Body of pancreas (tissue), 4 donors: ENCODE measurements at regions not wholly inside any gene's neighbourhood (a gene's known extent, or its start where the extent isn't known, plus 50 kb on each side); places are given as distances from the start of the nearest gene placed in this dataset.
"Not testable (repeated sequence)": the region's sequence is repeated elsewhere in the genome, so short reads cannot be mapped to it uniquely, and the experiment has no call there.

Experiments used
- ATAC-seq: fragments of 150-250 bp; one replicate; pipeline ENCODE4 v1.9.1; 2016
- DNase-seq, 4 donors: peaks; one replicate each; pipeline ENCODE4 v3.0.0-alpha.2; 2019
- H3K27ac ChIP-seq, 4 donors: fragments of 200-600 bp; sonication (generic); 1 replicate in 3 of 4; 2 replicates in 1 of 4; pipeline versions ENCODE4 v1.5.1 to v1.6.1; 2016 to 2019; ENCODE audit warnings: mild to moderate bottlenecking in 1 of 4, mixed read lengths in 1 of 4, moderate library complexity in 1 of 4
- H3K27me3 ChIP-seq, 2 donors: fragments of 200-600 bp; sonication (generic); one replicate each; pipeline ENCODE4 v1.6.0; 2016; ENCODE audit warnings: mild to moderate bottlenecking in 1 of 2
- H3K36me3 ChIP-seq, 2 donors: fragments of 200-600 bp; sonication (generic); replicated peaks in 1 of 2; 2 replicates each; pipeline ENCODE4 v1.5.1; 2016; ENCODE audit warnings: low read depth in 2 of 2; ENCODE audit not compliant: insufficient read depth in 1 of 2
- H3K4me1 ChIP-seq: fragments of 200-600 bp; sonication (generic); one replicate; pipeline ENCODE4 v1.6.0; 2016
- H3K4me3 ChIP-seq, 2 donors: fragments of 200-600 bp; sonication (generic); 1 replicate in 1 of 2; 2 replicates in 1 of 2; pipeline ENCODE4 v1.5.1; 2016 to 2019
- H3K9me3 ChIP-seq, 3 donors: fragments of 200-600 bp; sonication (generic); 1 replicate in 2 of 3; 2 replicates in 1 of 3; pipeline ENCODE4 v1.5.1; 2016
- POLR2A ChIP-seq, 3 donors: fragments of 450-650 bp; IDR thresholded peaks; one replicate each; pipeline ENCODE4 v1.6.1; 2016; ENCODE audit warnings: antibody characterized with exemption in 3 of 3, mild to moderate bottlenecking in 2 of 3
- WGBS, 2 donors: methylation state at CpG; one replicate each; pipeline ENCODE4 v1.1.5; 2017; 5-methylcytosine and 5-hydroxymethylcytosine counted together
- intact Hi-C: fragments of 100-400 bp; cut with DNase I; formaldehyde crosslinking; loops from one replicate; pipeline ENCODE4 v1.15.1; 2023
- TF ChIP-seq, protein P1 (sequence below), 7 experiments: fragments of 450-650 bp in 4 of 7; fragments of 200-600 bp in 3 of 7; sonication (generic) in 3 of 7; IDR thresholded peaks; one replicate each; pipeline ENCODE4 v1.5.1; 2016 to 2019; ENCODE audit warnings: antibody characterized with exemption in 7 of 7

- no peak overlapping the region for H3K27ac ChIP-seq
- ATAC-seq (no peak), DNase-seq (no peak)
- TF ChIP-seq POLR2A (IDR thresholded peaks at IDR 0.05) = no peak
- TF ChIP-seq, protein P1, sequence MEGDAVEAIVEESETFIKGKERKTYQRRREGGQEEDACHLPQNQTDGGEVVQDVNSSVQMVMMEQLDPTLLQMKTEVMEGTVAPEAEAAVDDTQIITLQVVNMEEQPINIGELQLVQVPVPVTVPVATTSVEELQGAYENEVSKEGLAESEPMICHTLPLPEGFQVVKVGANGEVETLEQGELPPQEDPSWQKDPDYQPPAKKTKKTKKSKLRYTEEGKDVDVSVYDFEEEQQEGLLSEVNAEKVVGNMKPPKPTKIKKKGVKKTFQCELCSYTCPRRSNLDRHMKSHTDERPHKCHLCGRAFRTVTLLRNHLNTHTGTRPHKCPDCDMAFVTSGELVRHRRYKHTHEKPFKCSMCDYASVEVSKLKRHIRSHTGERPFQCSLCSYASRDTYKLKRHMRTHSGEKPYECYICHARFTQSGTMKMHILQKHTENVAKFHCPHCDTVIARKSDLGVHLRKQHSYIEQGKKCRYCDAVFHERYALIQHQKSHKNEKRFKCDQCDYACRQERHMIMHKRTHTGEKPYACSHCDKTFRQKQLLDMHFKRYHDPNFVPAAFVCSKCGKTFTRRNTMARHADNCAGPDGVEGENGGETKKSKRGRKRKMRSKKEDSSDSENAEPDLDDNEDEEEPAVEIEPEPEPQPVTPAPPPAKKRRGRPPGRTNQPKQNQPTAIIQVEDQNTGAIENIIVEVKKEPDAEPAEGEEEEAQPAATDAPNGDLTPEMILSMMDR (IDR thresholded peaks at IDR 0.05) = no peak
- H3K4me1 ChIP-seq = no peaks in the 10 kb centered on the region
- no peak overlapping the region for H3K4me3 ChIP-seq
- H3K9me3 ChIP-seq = no peaks in the 10 kb centered on the region
- WGBS, 2 donors = 30 to 31% methylated on average over 5 to 10 of the region's 10 CpGs
- intact Hi-C loops = no loop called here
- H3K36me3 ChIP-seq = no peaks in the 10 kb centered on the region
- no peaks in the 10 kb centered on the region for H3K27me3 ChIP-seq
Observed at GRCh38 chr17:55990332-55991006, 162.8 kb upstream of the ANKFN1 start.

DNA sequence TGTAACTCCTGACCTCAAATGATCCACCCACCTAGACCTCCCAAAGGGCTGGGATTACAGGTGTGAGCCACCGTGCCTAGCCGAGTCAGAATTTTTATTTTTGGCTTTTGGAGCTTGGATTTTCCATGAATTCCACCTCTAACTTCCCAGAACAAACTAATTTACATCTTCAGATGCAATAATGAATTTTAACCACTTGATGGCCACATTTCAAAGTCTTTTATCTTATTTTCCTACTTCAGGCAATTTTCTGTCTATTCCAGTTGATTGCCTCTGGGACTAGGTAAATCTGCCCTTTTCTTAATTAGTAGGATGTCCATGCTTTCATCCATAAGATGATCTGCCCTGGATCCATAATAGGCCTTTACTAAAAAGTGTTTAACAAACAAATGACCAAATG, 156.4 kb upstream of the ANKFN1 start:
- no peak for TF ChIP-seq POLR2A (IDR thresholded peaks at IDR 0.05)
- TF ChIP-seq, protein P1 (IDR thresholded peaks at IDR 0.05) = no peak
- intact Hi-C loops = no loop called here
- no peak overlapping the region for H3K4me3 ChIP-seq
- no peaks in the 10 kb centered on the region for H3K9me3 ChIP-seq
- WGBS, 2 donors = 75 to 83% methylated on average over 2 of the region's 2 CpGs
- no peaks in the 10 kb centered on the region for H3K36me3 ChIP-seq
- ATAC-seq = no peak
- H3K4me1 ChIP-seq = no peaks in the 10 kb centered on the region
- DNase-seq = no peak
- H3K27me3 ChIP-seq = no peaks in the 10 kb centered on the region
- H3K27ac ChIP-seq = no peak overlapping the region

DNA sequence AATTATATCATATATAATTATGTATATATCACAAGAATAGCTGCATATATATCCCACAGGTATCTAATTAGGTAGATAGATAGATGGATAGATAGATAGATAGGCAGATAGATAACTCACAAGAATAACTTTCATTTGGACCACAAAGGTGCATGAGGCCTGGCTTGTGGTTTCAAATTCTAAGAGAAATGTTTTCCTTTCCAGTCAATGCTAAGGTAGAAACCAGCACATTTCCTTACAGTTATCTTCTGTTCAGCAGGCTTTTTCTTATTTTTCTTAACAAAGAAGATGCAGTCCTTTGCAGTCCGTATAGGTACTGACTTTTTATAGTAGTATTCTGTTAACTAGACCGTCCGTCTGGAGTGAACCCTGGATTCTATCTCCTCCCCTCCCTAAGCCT, 152.9 kb upstream of the ANKFN1 start:
- Histone ChIP-seq H3K9me3 (no peaks in the 10 kb centered on the region), H3K4me3 (no peak overlapping the region), H3K4me1 (no peaks in the 10 kb centered on the region), H3K27ac (no peak overlapping the region), H3K36me3 (no peaks in the 10 kb centered on the region), H3K27me3 (no peaks in the 10 kb centered on the region)
- ATAC-seq (no peak), DNase-seq (no peak)
- WGBS, 2 donors = 69 to 73% methylated on average over 3 of the region's 3 CpGs
- no peak for TF ChIP-seq POLR2A (IDR thresholded peaks at IDR 0.05)
- TF ChIP-seq, protein P1 (IDR thresholded peaks at IDR 0.05) = no peak
- intact Hi-C loops = no loop called here

GRCh38 chr17:56002656-56003055, 150.6 kb upstream of the ANKFN1 start:
- intact Hi-C loops, H3K27me3 ChIP-seq, DNase-seq, H3K4me1 ChIP-seq, H3K27ac ChIP-seq, H3K36me3 ChIP-seq, H3K4me3 ChIP-seq, H3K9me3 ChIP-seq, ATAC-seq: not testable (repeated sequence)
- WGBS, 2 donors = 73 to 77% methylated on average over 8 of the region's 8 CpGs

- H3K27me3 ChIP-seq = no peaks in the 10 kb centered on the region
- TF ChIP-seq POLR2A (IDR thresholded peaks at IDR 0.05) = no peak
- TF ChIP-seq, protein P1 (IDR thresholded peaks at IDR 0.05) = no peak
- intact Hi-C loops = no loop called here
- ATAC-seq = no peak
- no peaks in the 10 kb centered on the region for H3K4me1 ChIP-seq
- no peak for DNase-seq
- no peak overlapping the region for H3K27ac ChIP-seq
- 48 to 59% methylated on average over 5 of the region's 5 CpGs for WGBS, 2 donors
- H3K4me3 ChIP-seq = no peak overlapping the region
- peaks cover 0 to 3% (median 0%) of the 10 kb centered on the region in 3 donors for H3K9me3 ChIP-seq
- H3K36me3 ChIP-seq = no peaks in the 10 kb centered on the region
Observed at GRCh38 chr17:56009795-56010651, 143.3 kb upstream of the ANKFN1 start.
